HepG2 (cell line): ENCODE measurements at regions not wholly inside any gene's neighbourhood (a gene's known extent, or its start where the extent isn't known, plus 50 kb on each side); places are given as distances from the start of the nearest gene placed in this dataset.

Source experiments
- ATAC-seq: fragments of 200-7000 bp; cut with Tn5 transposase; 3 replicates; pipeline ENCODE4 v1.9.1; 2020; ENCODE audit warnings: mild to moderate bottlenecking, moderate library complexity
- BruUV-seq: library from RNA; stranded (reverse); fragments of 400-500 nt; replicated peaks from 2 replicates; lab custom pipeline; 2021; lab: Mats Ljungman, UMichigan
- CTCF ChIA-PET: fragments of 300-600 bp; formaldehyde crosslinking; extraction: SDS; loops from one replicate; lab custom pipeline; 2021; ENCODE audit warnings: low total read pairs, inconsistent platforms, low intra/inter-chr PET ratio; lab: Yijun Ruan, JAX
- POLR2A ChIA-PET: fragments of 350-600 bp; sonication (Branson Sonifier 250); formaldehyde crosslinking; loops from one replicate; lab custom pipeline; 2020; ENCODE audit warnings: antibody characterized with exemption, inconsistent platforms; lab: Yijun Ruan, JAX
- DNase-seq: peaks from one replicate; pipeline ENCODE4 v3.0.0-alpha.2; 2015; ENCODE audit warnings: low spot score
- FAIRE-seq: peaks from 3 replicates; lab custom pipeline; 2011; peaks lifted over from hg19 to GRCh38; lab: Jason Lieb, UNC
- H2AFZ ChIP-seq: one replicate; pipeline ENCODE4 v1.6.1; 2011; ENCODE audit warnings: low read length, inconsistent platforms
- H3K27ac ChIP-seq: fragments of 300-600 bp; 3 replicates; pipeline ENCODE4 v1.8.0; 2011; ENCODE audit warnings: mixed run types, mild to moderate bottlenecking, mixed read lengths, low read length, inconsistent platforms; ENCODE audit not compliant: insufficient read depth; ENCODE audit errors: extremely low read length
- H3K27me3 ChIP-seq, 2 experiments: fragments of 200-600 bp in 1 of 2; 2 replicates in 1 of 2; 3 replicates in 1 of 2; pipeline versions ENCODE4 v1.6.0 to v1.8.0; 2011; ENCODE audit warnings: low read length in 2 of 2, mild to moderate bottlenecking in 2 of 2, moderate library complexity in 2 of 2, inconsistent platforms in 1 of 2; ENCODE audit not compliant: insufficient read depth in 2 of 2, control insufficient read depth in 1 of 2
- H3K36me3 ChIP-seq, 2 experiments: fragments of 200-600 bp in 1 of 2; replicated peaks in 1 of 2; 2 replicates in 1 of 2; 3 replicates in 1 of 2; pipeline versions ENCODE4 v1.5.1 to v1.8.0; 2011; ENCODE audit warnings: low read length in 2 of 2, inconsistent platforms in 1 of 2; ENCODE audit not compliant: insufficient read depth in 2 of 2, control insufficient read depth in 1 of 2
- H3K4me1 ChIP-seq: 2 replicates; pipeline ENCODE4 v1.5.1; 2012; ENCODE audit warnings: low read length, inconsistent platforms; ENCODE audit not compliant: insufficient read depth
- H3K4me2 ChIP-seq: 2 replicates; pipeline ENCODE4 v1.6.0; 2011; ENCODE audit warnings: low read depth, low read length, inconsistent platforms
- H3K4me3 ChIP-seq, 3 experiments: fragments of 200-600 bp in 1 of 3; sonication (generic), shearing (Covaris generic) in 1 of 3; replicated peaks in 1 of 3; 2 replicates each; pipeline ENCODE4 v1.5.1; 2011 to 2016; ENCODE audit warnings: low read length in 3 of 3, inconsistent platforms in 2 of 3, low read depth in 2 of 3, mild to moderate bottlenecking in 2 of 3, control low read depth in 1 of 3, mixed read lengths in 1 of 3; ENCODE audit not compliant: insufficient read depth in 1 of 3
- H3K79me2 ChIP-seq: one replicate; pipeline ENCODE4 v1.6.1; 2011; ENCODE audit warnings: low read length, inconsistent platforms; ENCODE audit not compliant: insufficient read depth
- H3K9ac ChIP-seq: 2 replicates; pipeline ENCODE4 v1.6.0; 2011; ENCODE audit warnings: mild to moderate bottlenecking, low read depth, low read length, inconsistent platforms; ENCODE audit not compliant: insufficient read depth
- H3K9me3 ChIP-seq: 2 replicates; pipeline ENCODE4 v1.5.1; 2012; ENCODE audit warnings: mild to moderate bottlenecking, low read length
- H4K20me1 ChIP-seq: 2 replicates; pipeline ENCODE4 v1.6.0; 2011; ENCODE audit warnings: inconsistent platforms, mild to moderate bottlenecking, low read length, moderate library complexity; ENCODE audit not compliant: insufficient read depth
- CHD4 ChIP-seq: fragments of 200-600 bp; sonication (generic); IDR thresholded peaks from 2 replicates; pipeline ENCODE4 v1.7.0; 2017; ENCODE audit warnings: mild to moderate bottlenecking, low read length, borderline replicate concordance
- FOXJ3 ChIP-seq: sonication (generic); formaldehyde crosslinking; IDR thresholded peaks from 2 replicates; pipeline ENCODE4 v1.4.0; 2020; ENCODE audit warnings: missing genetic modification reagents, mild to moderate bottlenecking, borderline replicate concordance
- GLI4 ChIP-seq: sonication (generic); formaldehyde crosslinking; IDR thresholded peaks from 2 replicates; pipeline ENCODE4 v1.5.1; 2020; ENCODE audit warnings: missing genetic modification reagents, mild to moderate bottlenecking, moderate library complexity, borderline replicate concordance
- HNRNPK ChIP-seq: fragments of 200-400 bp; formaldehyde crosslinking; IDR thresholded peaks from 2 replicates; pipeline ENCODE4 v1.6.1; 2018; ENCODE audit warnings: low read length, low read depth, moderate library complexity, mild to moderate bottlenecking; ENCODE audit not compliant: poor library complexity, severe bottlenecking
- KAT2B ChIP-seq: fragments of 150-350 bp; IDR thresholded peaks from 2 replicates; pipeline ENCODE4 v1.6.1; 2014; ENCODE audit warnings: low read depth, low read length, borderline replicate concordance
- NPAS2 ChIP-seq: sonication (generic); formaldehyde crosslinking; IDR thresholded peaks from 2 replicates; pipeline ENCODE4 v1.8.0; 2022; ENCODE audit warnings: mild to moderate bottlenecking, missing genetic modification reagents, borderline replicate concordance
- SMAD1 ChIP-seq: sonication (generic); formaldehyde crosslinking; IDR thresholded peaks from 2 replicates; pipeline ENCODE4 v1.4.0; 2020; ENCODE audit warnings: missing genetic modification reagents, low read depth, mild to moderate bottlenecking, borderline replicate concordance
- SMARCC2 ChIP-seq: fragments of 450-650 bp; IDR thresholded peaks from 2 replicates; pipeline ENCODE4 v1.6.1; 2017; ENCODE audit warnings: antibody characterized with exemption, mild to moderate bottlenecking
- SOX13 ChIP-seq, 3 experiments: fragments of 450-650 bp in 1 of 3; sonication (generic) in 1 of 3; formaldehyde crosslinking in 1 of 3; IDR thresholded peaks in 2 of 3; conservative IDR thresholded peaks in 1 of 3; 2 replicates each; pipeline versions ENCODE4 v1.5.0 to v1.6.1; 2016 to 2020; ENCODE audit warnings: antibody characterized with exemption in 1 of 3, mild to moderate bottlenecking in 1 of 3, missing compliant biosample characterization in 1 of 3, missing genetic modification reagents in 1 of 3, moderate library complexity in 1 of 3
- TBX3 ChIP-seq: fragments of 450-650 bp; IDR thresholded peaks from 2 replicates; pipeline ENCODE4 v1.6.1; 2017; ENCODE audit warnings: antibody characterized with exemption, mild to moderate bottlenecking, inconsistent platforms, borderline replicate concordance
- ZNF20 ChIP-seq: sonication (generic); formaldehyde crosslinking; IDR thresholded peaks from 2 replicates; pipeline ENCODE4 v1.4.0; 2020; ENCODE audit warnings: mild to moderate bottlenecking, moderate library complexity, missing genetic modification reagents
- ZNF24 ChIP-seq: fragments of 450-650 bp; IDR thresholded peaks from 2 replicates; pipeline ENCODE4 v1.6.1; 2017; ENCODE audit warnings: antibody characterized with exemption, mild to moderate bottlenecking
- ZNF446 ChIP-seq: sonication (generic); formaldehyde crosslinking; IDR thresholded peaks from 2 replicates; pipeline ENCODE4 v1.5.0; 2020; ENCODE audit warnings: mild to moderate bottlenecking, missing genetic modification reagents
- ZNF546 ChIP-seq: sonication (generic); formaldehyde crosslinking; conservative IDR thresholded peaks from 2 replicates; pipeline ENCODE4 v1.8.1; 2023; ENCODE audit warnings: mild to moderate bottlenecking, missing genetic modification reagents
- ZNF709 ChIP-seq: sonication (generic); formaldehyde crosslinking; IDR thresholded peaks from 2 replicates; pipeline ENCODE4 v1.5.0; 2020; ENCODE audit warnings: mild to moderate bottlenecking, missing genetic modification reagents
- WGBS: methylation state at CpG from one replicate; pipeline ENCODE4 v1.1.6; 2017; ENCODE audit warnings: low lambda C conversion rate; 5-methylcytosine and 5-hydroxymethylcytosine counted together
- in situ Hi-C: cut with HindIII; loops from 2 replicates; pipeline ENCODE4 v1.10.0; 2017; ENCODE audit warnings: low pct_unique_long_range_greater_than_20kb; ENCODE audit not compliant: extremely low pct_ligation_motif_present
- intact Hi-C: fragments of 100-400 bp; cut with micrococcal nuclease; formaldehyde crosslinking; loops from one replicate; pipeline ENCODE4 v1.10.0; 2022; ENCODE audit not compliant: unreplicated experiment
- TF ChIP-seq, protein P1 (sequence below): sonication (generic); formaldehyde crosslinking; IDR thresholded peaks from 2 replicates; pipeline ENCODE4 v1.4.0; 2020; ENCODE audit warnings: mild to moderate bottlenecking, low read depth, missing genetic modification reagents

DNA sequence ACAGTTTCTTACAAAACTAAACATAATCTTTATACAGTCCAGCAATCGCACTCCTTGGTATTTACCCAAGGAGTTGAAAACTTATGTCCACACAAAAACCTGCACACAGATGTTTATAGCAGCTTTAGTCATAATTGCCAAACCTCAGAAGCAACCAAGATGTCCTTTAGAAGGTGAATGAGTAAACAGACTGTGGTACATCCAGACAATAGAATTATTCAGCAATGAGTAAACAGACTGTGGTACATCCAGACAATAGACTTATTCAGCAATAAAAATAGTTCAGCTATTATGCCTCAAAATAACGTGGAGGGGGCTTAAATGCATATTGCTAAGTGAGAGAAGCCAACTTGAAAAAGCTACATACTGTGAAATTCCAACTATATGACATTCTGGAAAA lies 87.0 kb upstream of the GALNT2 start:
- intact Hi-C loops (loop anchor here (5.0 kb wide), 1 partner anchor 332 kb away; no protein-coding TSS in a partner anchor), in situ Hi-C loops (no loop called here)
- ChIA-PET POLR2A (no interaction called here), CTCF (no interaction called here)
- no peaks in the 10 kb centered on the region for H4K20me1 ChIP-seq
- TF ChIP-seq SOX13 (IDR thresholded peaks at IDR 0.05) (no peak), SOX13 (CRISPR knock-in tag; conservative IDR thresholded peaks at IDR 0.05 in 1 of 2, IDR thresholded peaks at IDR 0.05 in 1 of 2) (peak in 1 of 2 experiments; percentile 44; a peak in 1 of 4 replicates), NPAS2 (CRISPR knock-in tag) (no peak), ZNF709 (no peak), HNRNPK (no peak), SMAD1 (no peak)
- H3K27ac ChIP-seq, result no peak overlapping the region
- 0% methylated on average over 2 of the region's 2 CpGs for WGBS
- no peaks in the 10 kb centered on the region for H3K9me3 ChIP-seq
- ATAC-seq, result no peak
- no peaks in the 10 kb centered on the region for H3K79me2 ChIP-seq
- no peak overlapping the region for H3K4me3 ChIP-seq
- H3K4me2 ChIP-seq, result no peak overlapping the region
- 0 out of 5 replicates have a peak, but pooled peaks cover 0 to 7% of the 10 kb centered on the region in 2 experiments for H3K27me3 ChIP-seq
- no peak for DNase-seq
- peaks cover 16% of the 10 kb centered on the region for H3K4me1 ChIP-seq
- H2AFZ ChIP-seq, result no peak overlapping the region
- no TSS peak for BruUV-seq
- FAIRE-seq, result no peak
- H3K9ac ChIP-seq, result no peak overlapping the region
- no peaks in the 10 kb centered on the region for H3K36me3 ChIP-seq

DNA sequence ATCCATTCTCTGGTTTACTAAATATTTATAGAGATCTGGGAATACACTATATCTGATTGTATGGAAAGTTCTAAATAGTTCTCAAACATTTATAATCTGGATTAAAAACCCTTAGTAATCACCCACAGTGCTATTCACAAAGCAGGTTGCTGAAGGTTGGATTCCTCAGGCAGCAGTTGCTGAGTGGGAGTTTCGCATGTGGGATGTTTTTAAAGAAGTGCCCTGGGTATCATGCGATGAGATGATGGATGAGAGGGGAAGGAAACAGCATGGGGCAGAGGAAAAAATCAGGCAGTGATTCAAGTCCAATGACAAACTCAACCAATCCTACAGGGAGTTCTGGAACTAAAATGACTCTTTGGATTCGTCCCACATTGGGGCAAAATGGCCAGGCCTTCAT lies 85.3 kb upstream of the GALNT2 start:
- Histone ChIP-seq H3K27me3 (0 out of 5 replicates have a peak, but pooled peaks cover 0 to 7% of the 10 kb centered on the region in 2 experiments), H3K4me3 (no peak overlapping the region), H3K9me3 (no peaks in the 10 kb centered on the region), H3K79me2 (no peaks in the 10 kb centered on the region), H2AFZ (no peak overlapping the region), H3K4me2 (no peak overlapping the region), H3K27ac (no peak overlapping the region), H3K4me1 (peaks cover 20% of the 10 kb centered on the region), H3K9ac (no peak overlapping the region), H4K20me1 (no peaks in the 10 kb centered on the region), H3K36me3 (no peaks in the 10 kb centered on the region)
- TF ChIP-seq SMARCC2, result no peak
- no peak for TF ChIP-seq FOXJ3 (CRISPR knock-in tag)
- TF ChIP-seq KAT2B, result no peak
- TF ChIP-seq ZNF24, result no peak
- TF ChIP-seq, protein P1, sequence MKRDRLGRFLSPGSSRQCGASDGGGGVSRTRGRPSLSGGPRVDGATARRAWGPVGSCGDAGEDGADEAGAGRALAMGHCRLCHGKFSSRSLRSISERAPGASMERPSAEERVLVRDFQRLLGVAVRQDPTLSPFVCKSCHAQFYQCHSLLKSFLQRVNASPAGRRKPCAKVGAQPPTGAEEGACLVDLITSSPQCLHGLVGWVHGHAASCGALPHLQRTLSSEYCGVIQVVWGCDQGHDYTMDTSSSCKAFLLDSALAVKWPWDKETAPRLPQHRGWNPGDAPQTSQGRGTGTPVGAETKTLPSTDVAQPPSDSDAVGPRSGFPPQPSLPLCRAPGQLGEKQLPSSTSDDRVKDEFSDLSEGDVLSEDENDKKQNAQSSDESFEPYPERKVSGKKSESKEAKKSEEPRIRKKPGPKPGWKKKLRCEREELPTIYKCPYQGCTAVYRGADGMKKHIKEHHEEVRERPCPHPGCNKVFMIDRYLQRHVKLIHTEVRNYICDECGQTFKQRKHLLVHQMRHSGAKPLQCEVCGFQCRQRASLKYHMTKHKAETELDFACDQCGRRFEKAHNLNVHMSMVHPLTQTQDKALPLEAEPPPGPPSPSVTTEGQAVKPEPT (CRISPR knock-in tag), result no peak
- no peak for TF ChIP-seq GLI4 (CRISPR knock-in tag)
- no peak for TF ChIP-seq TBX3
- TF ChIP-seq CHD4, result no peak
- no peak for TF ChIP-seq ZNF20
- TF ChIP-seq ZNF446 (CRISPR knock-in tag), result no peak
- no peak for TF ChIP-seq ZNF546 (CRISPR knock-in tag)
- DNase-seq (no peak), FAIRE-seq (no peak), ATAC-seq (no peak)
- ChIA-PET POLR2A (no interaction called here), CTCF (no interaction called here)
- intact Hi-C loops (loop anchor here (5.0 kb wide), 1 partner anchor 331 kb away; no protein-coding TSS in a partner anchor), in situ Hi-C loops (no loop called here)
- 24% methylated on average over 3 of the region's 3 CpGs for WGBS
- no TSS peak for BruUV-seq
